ENCODE measurements at regions not wholly inside any gene's neighbourhood (a gene's known extent, or its start where the extent isn't known, plus 50 kb on each side); places are given as distances from the start of the nearest gene placed in this dataset.

DNA sequence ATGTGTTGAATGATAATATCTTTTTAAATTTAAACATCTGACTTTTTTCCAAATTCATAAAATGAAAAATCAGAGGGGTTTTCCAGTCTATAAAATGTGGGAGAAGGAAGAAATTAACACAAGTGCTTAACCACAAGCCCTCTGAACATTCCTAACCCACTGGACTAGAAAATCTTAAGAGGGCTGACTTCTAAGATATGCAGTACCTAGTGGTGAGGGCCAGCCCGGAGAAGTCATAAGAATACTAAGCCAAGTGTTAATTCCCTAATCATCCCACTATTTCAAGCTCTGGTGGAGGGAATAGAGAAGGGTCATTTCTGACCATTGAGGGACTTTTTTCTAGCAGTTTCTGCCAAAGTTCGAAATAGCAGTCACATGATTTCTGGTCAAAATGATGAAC is 86.9 kb upstream of the NEIL3 start:
- H3K79me2 ChIP-seq = no peaks in the 10 kb centered on the region
- H3K27ac ChIP-seq = no peak overlapping the region
- H3K4me1 ChIP-seq (ENCODE audit: insufficient read depth) = no peaks in the 10 kb centered on the region
- no peak overlapping the region for H3K4me3 ChIP-seq
- no peak for TF ChIP-seq EZH2phosphoT487 (IDR thresholded peaks at IDR 0.05; ENCODE audit: low read depth, severe bottlenecking, unreplicated experiment)
- no peak for TF ChIP-seq EZH2 (IDR thresholded peaks at IDR 0.05; ENCODE audit: borderline replicate concordance)
- TF ChIP-seq, protein P1, sequence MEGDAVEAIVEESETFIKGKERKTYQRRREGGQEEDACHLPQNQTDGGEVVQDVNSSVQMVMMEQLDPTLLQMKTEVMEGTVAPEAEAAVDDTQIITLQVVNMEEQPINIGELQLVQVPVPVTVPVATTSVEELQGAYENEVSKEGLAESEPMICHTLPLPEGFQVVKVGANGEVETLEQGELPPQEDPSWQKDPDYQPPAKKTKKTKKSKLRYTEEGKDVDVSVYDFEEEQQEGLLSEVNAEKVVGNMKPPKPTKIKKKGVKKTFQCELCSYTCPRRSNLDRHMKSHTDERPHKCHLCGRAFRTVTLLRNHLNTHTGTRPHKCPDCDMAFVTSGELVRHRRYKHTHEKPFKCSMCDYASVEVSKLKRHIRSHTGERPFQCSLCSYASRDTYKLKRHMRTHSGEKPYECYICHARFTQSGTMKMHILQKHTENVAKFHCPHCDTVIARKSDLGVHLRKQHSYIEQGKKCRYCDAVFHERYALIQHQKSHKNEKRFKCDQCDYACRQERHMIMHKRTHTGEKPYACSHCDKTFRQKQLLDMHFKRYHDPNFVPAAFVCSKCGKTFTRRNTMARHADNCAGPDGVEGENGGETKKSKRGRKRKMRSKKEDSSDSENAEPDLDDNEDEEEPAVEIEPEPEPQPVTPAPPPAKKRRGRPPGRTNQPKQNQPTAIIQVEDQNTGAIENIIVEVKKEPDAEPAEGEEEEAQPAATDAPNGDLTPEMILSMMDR (IDR thresholded peaks at IDR 0.05; ENCODE audit: poor library complexity) = no peak
- H3K4me2 ChIP-seq = no peak overlapping the region
- DNase-seq (ENCODE audit: low spot score) = no peak
- no peaks in the 10 kb centered on the region for H3K36me3 ChIP-seq (replicated peaks; ENCODE audit: insufficient read depth, low read depth)
- H3K9me2 ChIP-seq (replicated peaks; ENCODE audit: insufficient read depth) = no peaks in the 10 kb centered on the region
- no peaks in the 10 kb centered on the region for H4K20me1 ChIP-seq (ENCODE audit: insufficient read depth, poor library complexity, severe bottlenecking)
- no peak overlapping the region for H2AFZ ChIP-seq
- H3K27me3 ChIP-seq = no peaks in the 10 kb centered on the region
- H3K9me3 ChIP-seq (ENCODE audit: low read depth) = no peaks in the 10 kb centered on the region
- 71% methylated on average over 2 of the region's 2 CpGs for WGBS (ENCODE audit: low lambda C conversion rate, missing lambda C conversion rate)

DNA sequence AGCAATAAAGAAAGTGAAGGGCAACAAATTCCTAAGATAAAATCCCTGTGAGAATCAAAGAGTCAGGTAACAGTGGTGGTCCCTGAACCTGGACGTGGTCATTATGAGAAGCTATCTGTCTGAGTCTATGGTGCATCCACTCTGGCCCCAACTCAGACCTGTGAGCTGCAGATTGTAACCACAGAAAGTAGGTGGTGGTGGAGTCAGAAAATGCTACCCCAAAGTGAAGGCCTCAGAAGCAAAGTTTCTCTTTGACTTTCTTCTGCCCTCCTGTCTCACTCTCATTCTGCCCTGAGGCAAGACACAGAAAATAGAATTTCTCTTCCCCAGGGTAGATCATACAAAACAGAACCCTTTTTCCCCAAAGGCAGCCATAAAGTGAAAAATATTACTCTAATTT is 84.1 kb upstream of the NEIL3 start:
- no peak overlapping the region for H3K27ac ChIP-seq
- no peaks in the 10 kb centered on the region for H3K36me3 ChIP-seq (replicated peaks; ENCODE audit: insufficient read depth, low read depth)
- no peak for DNase-seq (ENCODE audit: low spot score)
- no peak overlapping the region for H2AFZ ChIP-seq
- 81% methylated on average over 1 of the region's 1 CpG for WGBS (ENCODE audit: low lambda C conversion rate, missing lambda C conversion rate)
- no peaks in the 10 kb centered on the region for H4K20me1 ChIP-seq (ENCODE audit: insufficient read depth, poor library complexity, severe bottlenecking)
- TF ChIP-seq, protein P1 (IDR thresholded peaks at IDR 0.05; ENCODE audit: poor library complexity) = no peak
- TF ChIP-seq EZH2phosphoT487 (IDR thresholded peaks at IDR 0.05; ENCODE audit: low read depth, severe bottlenecking, unreplicated experiment) (no peak), EZH2 (IDR thresholded peaks at IDR 0.05; ENCODE audit: borderline replicate concordance) (no peak)
- H3K4me3 ChIP-seq = no peak overlapping the region
- no peaks in the 10 kb centered on the region for H3K9me2 ChIP-seq (replicated peaks; ENCODE audit: insufficient read depth)
- H3K4me1 ChIP-seq (ENCODE audit: insufficient read depth) = no peaks in the 10 kb centered on the region
- H3K9me3 ChIP-seq (ENCODE audit: low read depth) = no peaks in the 10 kb centered on the region
- no peak overlapping the region for H3K4me2 ChIP-seq
- H3K27me3 ChIP-seq = no peaks in the 10 kb centered on the region
- no peaks in the 10 kb centered on the region for H3K79me2 ChIP-seq

DNA sequence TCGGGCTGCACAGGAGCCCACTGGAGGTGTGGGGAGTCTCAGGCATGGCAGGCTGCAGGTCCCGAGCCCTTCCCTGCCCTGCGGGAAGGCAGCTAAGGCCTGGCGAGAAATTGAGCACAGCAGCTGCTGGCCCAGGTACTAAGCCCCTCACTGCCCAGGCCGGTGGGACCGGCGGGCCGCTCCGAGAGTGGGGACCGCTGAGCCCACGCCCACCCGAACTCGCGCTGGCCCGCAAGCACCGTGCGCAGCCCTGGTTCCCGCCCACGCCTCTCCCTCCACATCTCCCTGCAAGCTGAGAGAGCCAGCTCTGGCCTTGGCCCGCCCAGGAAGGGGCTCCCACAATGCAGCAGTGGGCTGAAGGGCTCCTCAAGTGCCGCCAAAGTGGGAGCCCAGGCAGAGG is 82.0 kb upstream of the NEIL3 start:
- Histone ChIP-seq H3K9me3 (ENCODE audit: low read depth) (no peaks in the 10 kb centered on the region), H4K20me1 (ENCODE audit: insufficient read depth, poor library complexity, severe bottlenecking) (no peaks in the 10 kb centered on the region), H3K36me3 (replicated peaks; ENCODE audit: insufficient read depth, low read depth) (no peaks in the 10 kb centered on the region), H3K27me3 (no peaks in the 10 kb centered on the region), H3K27ac (no peak overlapping the region), H3K4me3 (no peak overlapping the region), H3K9me2 (replicated peaks; ENCODE audit: insufficient read depth) (no peaks in the 10 kb centered on the region), H2AFZ (no peak overlapping the region), H3K79me2 (no peaks in the 10 kb centered on the region), H3K4me1 (ENCODE audit: insufficient read depth) (no peaks in the 10 kb centered on the region), H3K4me2 (no peak overlapping the region)
- DNase-seq (ENCODE audit: low spot score) = no peak
- 96% methylated on average over 5 of the region's 21 CpGs for WGBS (ENCODE audit: low lambda C conversion rate, missing lambda C conversion rate)
- no peak for TF ChIP-seq EZH2 (IDR thresholded peaks at IDR 0.05; ENCODE audit: borderline replicate concordance)
- TF ChIP-seq, protein P1 (IDR thresholded peaks at IDR 0.05; ENCODE audit: poor library complexity) = no peak
- TF ChIP-seq EZH2phosphoT487 (IDR thresholded peaks at IDR 0.05; ENCODE audit: low read depth, severe bottlenecking, unreplicated experiment) = no peak

DNA sequence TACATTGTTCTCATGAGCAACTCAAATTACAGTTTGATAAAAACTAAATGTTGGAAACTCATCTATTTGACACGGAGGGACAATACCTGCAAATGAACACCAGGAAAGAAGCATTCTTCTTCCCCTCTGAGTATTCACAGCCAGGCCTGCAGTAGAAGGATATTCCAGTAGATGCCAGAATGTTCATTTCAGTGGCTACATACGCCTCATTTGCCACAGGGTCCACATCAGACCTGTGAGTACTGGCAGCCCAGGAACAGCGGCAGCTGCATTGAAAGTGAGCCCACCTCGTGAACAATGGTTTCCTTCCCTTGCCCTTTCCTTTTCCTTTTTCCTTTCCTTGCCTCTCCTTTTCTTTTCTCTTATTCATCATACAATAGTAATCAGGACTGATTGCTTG is 81.1 kb upstream of the NEIL3 start:
- Histone ChIP-seq H3K4me2 (peak overlapping the region; percentile 51), H3K4me1 (ENCODE audit: insufficient read depth) (no peaks in the 10 kb centered on the region), H4K20me1 (ENCODE audit: insufficient read depth, poor library complexity, severe bottlenecking) (no peaks in the 10 kb centered on the region), H3K36me3 (replicated peaks; ENCODE audit: insufficient read depth, low read depth) (no peaks in the 10 kb centered on the region), H3K4me3 (no peak overlapping the region), H3K27me3 (no peaks in the 10 kb centered on the region), H3K27ac (no peak overlapping the region), H3K79me2 (no peaks in the 10 kb centered on the region), H2AFZ (no peak overlapping the region), H3K9me3 (ENCODE audit: low read depth) (no peaks in the 10 kb centered on the region), H3K9me2 (replicated peaks; ENCODE audit: insufficient read depth) (no peaks in the 10 kb centered on the region)
- WGBS (ENCODE audit: low lambda C conversion rate, missing lambda C conversion rate) = 86% methylated on average over 4 of the region's 4 CpGs
- DNase-seq (ENCODE audit: low spot score) = no peak
- TF ChIP-seq EZH2phosphoT487 (IDR thresholded peaks at IDR 0.05; ENCODE audit: low read depth, severe bottlenecking, unreplicated experiment) (no peak), EZH2 (IDR thresholded peaks at IDR 0.05; ENCODE audit: borderline replicate concordance) (no peak)
- TF ChIP-seq, protein P1 (IDR thresholded peaks at IDR 0.05; ENCODE audit: poor library complexity) = no peak

All from hepatocyte (in vitro differentiated cells).